ENCODE measurements at regions not wholly inside any gene's neighbourhood (a gene's known extent, or its start where the extent isn't known, plus 50 kb on each side); places are given as distances from the start of the nearest gene placed in this dataset.

GRCh38 chr3:159838938-159839337 lies 149.7 kb upstream of the IL12A start:
- TF ChIP-seq CREB1 (CRISPR knock-in tag; IDR thresholded peaks at IDR 0.05; ENCODE audit: low read depth) = no peak
- no peak for TF ChIP-seq JUNB (IDR thresholded peaks at IDR 0.05; ENCODE audit: unreplicated experiment)
- no peak for TF ChIP-seq CTCF (conservative IDR thresholded peaks at IDR 0.05; ENCODE audit: low read depth in 2 of 2)
